NT2/D1 (cell line): ENCODE measurements at regions not wholly inside any gene's neighbourhood (a gene's known extent, or its start where the extent isn't known, plus 50 kb on each side); places are given as distances from the start of the nearest gene placed in this dataset.

ENCODE experiments used
- SUZ12 ChIP-seq: IDR thresholded peaks from 2 replicates; pipeline ENCODE4 v1.6.1; 2011; ENCODE audit not compliant: insufficient read length, insufficient read depth; ENCODE audit errors: extremely low read depth
- YY1 ChIP-seq: IDR thresholded peaks from 2 replicates; pipeline ENCODE4 v1.6.1; 2011; ENCODE audit not compliant: insufficient read length, insufficient read depth

DNA sequence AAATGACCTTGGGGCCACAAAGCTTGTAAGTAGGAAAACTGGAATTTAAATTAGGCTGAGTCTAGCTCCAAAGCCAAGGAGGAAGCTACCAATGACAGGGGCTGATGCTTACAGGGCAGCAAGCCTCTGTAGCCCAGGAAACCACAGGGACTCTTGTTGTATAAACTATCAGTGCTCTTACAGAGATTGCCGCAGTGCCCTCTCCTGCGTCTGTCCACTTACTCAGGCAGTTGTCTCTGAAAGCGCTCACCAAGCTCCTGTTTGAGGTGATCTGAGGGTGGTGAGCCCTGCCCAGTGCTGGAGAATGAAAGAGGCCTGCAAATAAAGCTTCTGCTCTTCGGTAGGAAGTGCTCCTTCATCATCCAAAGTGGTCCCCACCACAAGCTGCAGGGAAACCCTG, 498.8 kb downstream of the ARHGEF28 start:
- TF ChIP-seq SUZ12 (no peak), YY1 (no peak)
